Neural cell (in vitro differentiated cells): ENCODE measurements at regions not wholly inside any gene's neighbourhood (a gene's known extent, or its start where the extent isn't known, plus 50 kb on each side); places are given as distances from the start of the nearest gene placed in this dataset.

Source experiments
- H2AFZ ChIP-seq: fragments of 200-600, 300-800 bp; sonication (generic), shearing (Covaris generic); 2 replicates; pipeline ENCODE4 v1.6.0; 2014; ENCODE audit warnings: low read depth, mild to moderate bottlenecking, antibody characterized with exemption, low read length, moderate library complexity
- H3F3A ChIP-seq: fragments of 200-600 bp; shearing (Covaris generic); 2 replicates; pipeline ENCODE4 v1.6.1; 2016; ENCODE audit warnings: mild to moderate bottlenecking, moderate library complexity, mixed read lengths, antibody characterized with exemption, low read length; ENCODE audit not compliant: insufficient read depth, poor library complexity, severe bottlenecking
- H3K27ac ChIP-seq: fragments of 200-600, 300-800 bp; sonication (generic), shearing (Covaris generic); 2 replicates; pipeline ENCODE4 v1.5.1; 2014; ENCODE audit warnings: mild to moderate bottlenecking, low read length, moderate library complexity
- H3K27me3 ChIP-seq: fragments of 300-800, 200-600 bp; sonication (generic), shearing (Covaris generic); 2 replicates; pipeline ENCODE4 v1.6.0; 2014; ENCODE audit warnings: mild to moderate bottlenecking, low read depth, low read length, moderate library complexity; ENCODE audit not compliant: insufficient read depth
- H3K36me3 ChIP-seq: fragments of 300-800, 200-600 bp; sonication (generic), shearing (Covaris generic); 2 replicates; pipeline ENCODE4 v1.5.1; 2014; ENCODE audit warnings: mild to moderate bottlenecking, antibody characterized with exemption, low read length, moderate library complexity; ENCODE audit not compliant: insufficient read depth
- H3K4me2 ChIP-seq: fragments of 300-800, 200-600 bp; sonication (generic), shearing (Covaris generic); 2 replicates; pipeline ENCODE4 v1.6.0; 2014; ENCODE audit warnings: mild to moderate bottlenecking, low read length
- H3K4me3 ChIP-seq: fragments of 300-800, 200-600 bp; sonication (generic), shearing (Covaris generic); 2 replicates; pipeline ENCODE4 v1.5.1; 2014; ENCODE audit warnings: mild to moderate bottlenecking, low read length, moderate library complexity
- H3K79me2 ChIP-seq: fragments of 200-600 bp; shearing (Covaris generic); replicated peaks from 2 replicates; pipeline ENCODE4 v1.6.0; 2014; ENCODE audit warnings: mild to moderate bottlenecking, low read length, moderate library complexity; ENCODE audit not compliant: insufficient read depth
- H3K9ac ChIP-seq: fragments of 300-800, 200-600 bp; sonication (generic), shearing (Covaris generic); 2 replicates; pipeline ENCODE4 v1.6.1; 2016; ENCODE audit warnings: mild to moderate bottlenecking, low read length, mixed read lengths
- H3K9me2 ChIP-seq: fragments of 200-600 bp; shearing (Covaris generic); 2 replicates; pipeline ENCODE4 v1.6.1; 2016; ENCODE audit warnings: mild to moderate bottlenecking, low read length, mixed read lengths; ENCODE audit not compliant: insufficient read depth
- H3K9me3 ChIP-seq: fragments of 200-600, 300-800 bp; sonication (generic), shearing (Covaris generic); 2 replicates; pipeline ENCODE4 v1.6.1; 2016; ENCODE audit warnings: mild to moderate bottlenecking, mixed run types, low read length, moderate library complexity, mixed read lengths
- H4K20me1 ChIP-seq: fragments of 200-600 bp; shearing (Covaris generic); 2 replicates; pipeline ENCODE4 v1.6.1; 2016; ENCODE audit warnings: mild to moderate bottlenecking, mixed run types; ENCODE audit not compliant: insufficient read depth
- EP300 ChIP-seq: fragments of 450-650 bp; conservative IDR thresholded peaks from 2 replicates; pipeline ENCODE4 v1.6.1; 2014; ENCODE audit warnings: antibody characterized with exemption, mild to moderate bottlenecking, moderate library complexity; ENCODE audit not compliant: poor library complexity, severe bottlenecking
- EZH2 ChIP-seq: fragments of 200-600, 300-800 bp; shearing (Covaris generic), sonication (generic); IDR thresholded peaks from 2 replicates; pipeline ENCODE4 v1.6.1; 2014; ENCODE audit warnings: antibody characterized with exemption, low read length, borderline replicate concordance, mild to moderate bottlenecking; ENCODE audit not compliant: insufficient read depth, poor library complexity, severe bottlenecking
- MXI1 ChIP-seq: fragments of 450-650 bp; conservative IDR thresholded peaks from 2 replicates; pipeline ENCODE4 v1.6.1; 2014; ENCODE audit warnings: antibody characterized with exemption, mild to moderate bottlenecking; ENCODE audit not compliant: poor library complexity, severe bottlenecking
- POLR2AphosphoS5 ChIP-seq: IDR thresholded peaks from 2 replicates; pipeline ENCODE4 v1.6.1; 2012
- RAD21 ChIP-seq: fragments of 450-650 bp; conservative IDR thresholded peaks from 2 replicates; pipeline ENCODE4 v1.6.1; 2014; ENCODE audit warnings: antibody characterized with exemption, mild to moderate bottlenecking, moderate library complexity
- SMC3 ChIP-seq: fragments of 450-650 bp; conservative IDR thresholded peaks from 2 replicates; pipeline ENCODE4 v1.6.1; 2014; ENCODE audit warnings: antibody characterized with exemption, mild to moderate bottlenecking, moderate library complexity; ENCODE audit not compliant: poor library complexity
- TAF1 ChIP-seq: IDR thresholded peaks from 2 replicates; pipeline ENCODE4 v1.6.1; 2012; ENCODE audit warnings: low read depth
- TF ChIP-seq, protein P1 (sequence below): IDR thresholded peaks from 2 replicates; pipeline ENCODE4 v1.6.1; 2012; ENCODE audit warnings: borderline replicate concordance
- TF ChIP-seq, protein P2 (sequence below): fragments of 450-650 bp; IDR thresholded peaks from 2 replicates; pipeline ENCODE4 v1.5.1; 2014; ENCODE audit warnings: antibody characterized with exemption, mild to moderate bottlenecking, moderate library complexity; ENCODE audit not compliant: poor library complexity, severe bottlenecking

DNA sequence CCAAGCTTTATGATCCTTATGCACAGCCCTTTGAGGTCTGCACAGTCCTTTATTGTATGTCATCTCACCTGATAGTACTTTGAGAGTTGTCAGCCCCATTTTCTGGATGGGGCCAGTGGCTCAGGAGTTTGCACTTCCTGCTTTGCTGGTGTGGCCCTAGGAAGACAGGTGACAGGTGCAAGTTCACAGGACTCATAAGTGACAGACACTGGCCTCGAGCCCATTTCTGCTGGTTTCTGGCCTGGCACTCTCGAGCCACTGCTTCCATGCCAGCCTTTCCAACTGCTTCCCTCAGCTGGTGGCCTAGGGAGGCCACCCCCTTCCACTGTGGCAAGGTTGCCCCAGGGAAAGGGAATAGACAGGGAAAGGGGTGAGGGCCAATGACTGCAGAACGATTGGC, 84.4 kb upstream of the CCL1 start:
- Histone ChIP-seq H2AFZ (no peak overlapping the region), H4K20me1 (no peaks in the 10 kb centered on the region)

DNA sequence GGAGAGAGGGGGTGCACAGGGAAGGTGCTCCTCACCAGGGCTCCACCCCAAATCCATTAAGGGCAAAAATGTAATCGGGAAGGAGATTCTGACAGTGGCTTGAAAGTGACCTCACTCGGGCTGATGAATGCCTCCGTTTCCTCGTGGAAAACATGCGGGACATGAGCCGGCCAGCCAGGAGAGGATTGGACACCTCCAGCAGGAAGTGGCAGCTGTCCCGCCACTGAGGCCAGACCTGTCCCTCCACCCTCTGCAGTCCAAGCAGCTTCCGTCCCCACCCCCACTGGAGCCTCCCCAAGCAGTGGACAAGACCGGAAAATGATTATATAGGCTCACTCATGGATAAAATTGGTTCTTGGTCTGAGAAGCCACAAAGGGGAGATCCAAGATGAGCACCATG, 82.1 kb upstream of the CCL1 start:
- H3K9ac ChIP-seq = no peak overlapping the region
- no peak overlapping the region for H2AFZ ChIP-seq
- H3K79me2 ChIP-seq = no peaks in the 10 kb centered on the region
- no peaks in the 10 kb centered on the region for H4K20me1 ChIP-seq
- no peaks in the 10 kb centered on the region for H3K9me3 ChIP-seq
- no peaks in the 10 kb centered on the region for H3F3A ChIP-seq
- no peak overlapping the region for H3K4me3 ChIP-seq
- H3K27me3 ChIP-seq = no peaks in the 10 kb centered on the region
- TF ChIP-seq POLR2AphosphoS5 (no peak), EZH2 (no peak), SMC3 (no peak), RAD21 (no peak), TAF1 (no peak), EP300 (no peak), MXI1 (no peak)
- TF ChIP-seq, protein P1, sequence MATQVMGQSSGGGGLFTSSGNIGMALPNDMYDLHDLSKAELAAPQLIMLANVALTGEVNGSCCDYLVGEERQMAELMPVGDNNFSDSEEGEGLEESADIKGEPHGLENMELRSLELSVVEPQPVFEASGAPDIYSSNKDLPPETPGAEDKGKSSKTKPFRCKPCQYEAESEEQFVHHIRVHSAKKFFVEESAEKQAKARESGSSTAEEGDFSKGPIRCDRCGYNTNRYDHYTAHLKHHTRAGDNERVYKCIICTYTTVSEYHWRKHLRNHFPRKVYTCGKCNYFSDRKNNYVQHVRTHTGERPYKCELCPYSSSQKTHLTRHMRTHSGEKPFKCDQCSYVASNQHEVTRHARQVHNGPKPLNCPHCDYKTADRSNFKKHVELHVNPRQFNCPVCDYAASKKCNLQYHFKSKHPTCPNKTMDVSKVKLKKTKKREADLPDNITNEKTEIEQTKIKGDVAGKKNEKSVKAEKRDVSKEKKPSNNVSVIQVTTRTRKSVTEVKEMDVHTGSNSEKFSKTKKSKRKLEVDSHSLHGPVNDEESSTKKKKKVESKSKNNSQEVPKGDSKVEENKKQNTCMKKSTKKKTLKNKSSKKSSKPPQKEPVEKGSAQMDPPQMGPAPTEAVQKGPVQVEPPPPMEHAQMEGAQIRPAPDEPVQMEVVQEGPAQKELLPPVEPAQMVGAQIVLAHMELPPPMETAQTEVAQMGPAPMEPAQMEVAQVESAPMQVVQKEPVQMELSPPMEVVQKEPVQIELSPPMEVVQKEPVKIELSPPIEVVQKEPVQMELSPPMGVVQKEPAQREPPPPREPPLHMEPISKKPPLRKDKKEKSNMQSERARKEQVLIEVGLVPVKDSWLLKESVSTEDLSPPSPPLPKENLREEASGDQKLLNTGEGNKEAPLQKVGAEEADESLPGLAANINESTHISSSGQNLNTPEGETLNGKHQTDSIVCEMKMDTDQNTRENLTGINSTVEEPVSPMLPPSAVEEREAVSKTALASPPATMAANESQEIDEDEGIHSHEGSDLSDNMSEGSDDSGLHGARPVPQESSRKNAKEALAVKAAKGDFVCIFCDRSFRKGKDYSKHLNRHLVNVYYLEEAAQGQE = no peak
- TF ChIP-seq, protein P2, sequence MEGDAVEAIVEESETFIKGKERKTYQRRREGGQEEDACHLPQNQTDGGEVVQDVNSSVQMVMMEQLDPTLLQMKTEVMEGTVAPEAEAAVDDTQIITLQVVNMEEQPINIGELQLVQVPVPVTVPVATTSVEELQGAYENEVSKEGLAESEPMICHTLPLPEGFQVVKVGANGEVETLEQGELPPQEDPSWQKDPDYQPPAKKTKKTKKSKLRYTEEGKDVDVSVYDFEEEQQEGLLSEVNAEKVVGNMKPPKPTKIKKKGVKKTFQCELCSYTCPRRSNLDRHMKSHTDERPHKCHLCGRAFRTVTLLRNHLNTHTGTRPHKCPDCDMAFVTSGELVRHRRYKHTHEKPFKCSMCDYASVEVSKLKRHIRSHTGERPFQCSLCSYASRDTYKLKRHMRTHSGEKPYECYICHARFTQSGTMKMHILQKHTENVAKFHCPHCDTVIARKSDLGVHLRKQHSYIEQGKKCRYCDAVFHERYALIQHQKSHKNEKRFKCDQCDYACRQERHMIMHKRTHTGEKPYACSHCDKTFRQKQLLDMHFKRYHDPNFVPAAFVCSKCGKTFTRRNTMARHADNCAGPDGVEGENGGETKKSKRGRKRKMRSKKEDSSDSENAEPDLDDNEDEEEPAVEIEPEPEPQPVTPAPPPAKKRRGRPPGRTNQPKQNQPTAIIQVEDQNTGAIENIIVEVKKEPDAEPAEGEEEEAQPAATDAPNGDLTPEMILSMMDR = no peak
- no peaks in the 10 kb centered on the region for H3K36me3 ChIP-seq
- no peaks in the 10 kb centered on the region for H3K9me2 ChIP-seq
- no peak overlapping the region for H3K4me2 ChIP-seq
- H3K27ac ChIP-seq = no peak overlapping the region

More for the DNA sequence above, 84.4 kb upstream of the CCL1 start:
- H3K27me3 ChIP-seq = peaks cover 6% of the 10 kb centered on the region
- no peak overlapping the region for H3K4me2 ChIP-seq
- H3K27ac ChIP-seq = no peak overlapping the region
- H3K4me3 ChIP-seq = no peak overlapping the region
- H3K36me3 ChIP-seq = no peaks in the 10 kb centered on the region
- H3K9me3 ChIP-seq = no peaks in the 10 kb centered on the region
- no peak overlapping the region for H3K9ac ChIP-seq
- H3K9me2 ChIP-seq = no peaks in the 10 kb centered on the region
- TF ChIP-seq TAF1 (no peak), EZH2 (no peak), SMC3 (no peak), RAD21 (no peak), POLR2AphosphoS5 (no peak), EP300 (no peak), MXI1 (no peak)
- TF ChIP-seq, protein P2 = no peak
- TF ChIP-seq, protein P1 = no peak
- no peaks in the 10 kb centered on the region for H3K79me2 ChIP-seq
- no peaks in the 10 kb centered on the region for H3F3A ChIP-seq
